IMR-90 (cell line): ENCODE measurements at regions not wholly inside any gene's neighbourhood (a gene's known extent, or its start where the extent isn't known, plus 50 kb on each side); places are given as distances from the start of the nearest gene placed in this dataset.
"Not testable (repeated sequence)": the region's sequence is repeated elsewhere in the genome, so short reads cannot be mapped to it uniquely, and the experiment has no call there.

Experiments used
- ATAC-seq: fragments of 200-7000 bp; cut with Tn5 transposase; 2 replicates; pipeline ENCODE4 v1.9.1; 2020; ENCODE audit warnings: low read depth, mild to moderate bottlenecking, moderate library complexity
- BruUV-seq: library from RNA; stranded (reverse); fragments of 400-500 nt; replicated peaks from 2 replicates; lab custom pipeline; 2021; lab: Mats Ljungman, UMichigan
- CTCF ChIA-PET: fragments of 300-600 bp; formaldehyde crosslinking; extraction: SDS; loops from one replicate; lab custom pipeline; 2021; ENCODE audit warnings: antibody characterized with exemption; lab: Yijun Ruan, JAX
- POLR2A ChIA-PET: fragments of 300-600 bp; sonication (Branson Sonifier 250); formaldehyde crosslinking; loops from one replicate; lab custom pipeline; 2022; ENCODE audit warnings: antibody characterized with exemption; ENCODE audit not compliant: unreplicated experiment; lab: Charles Lee
- DNase-seq: peaks from one replicate; pipeline ENCODE4 v3.0.0; 2013
- H2AFZ ChIP-seq: replicated peaks from 2 replicates; pipeline ENCODE3; 2013; ENCODE audit warnings: low read length, mild to moderate bottlenecking; ENCODE audit not compliant: poor library complexity
- H2AK5ac ChIP-seq: 2 replicates; pipeline ENCODE4 v1.6.1; 2013; ENCODE audit warnings: low read depth, low read length, inconsistent platforms
- H2AK9ac ChIP-seq: replicated peaks from 2 replicates; pipeline ENCODE3; 2013; ENCODE audit warnings: mild to moderate bottlenecking, low read depth, low read length, moderate library complexity; ENCODE audit not compliant: poor library complexity
- H2BK120ac ChIP-seq: 2 replicates; pipeline ENCODE4 v1.6.1; 2013; ENCODE audit warnings: low read depth, low read length, inconsistent platforms
- H2BK15ac ChIP-seq: 3 replicates; pipeline ENCODE4 v1.6.1; 2013; ENCODE audit warnings: low read depth, low read length, inconsistent platforms
- H2BK20ac ChIP-seq: 2 replicates; pipeline ENCODE4 v1.6.1; 2013; ENCODE audit warnings: low read depth, mild to moderate bottlenecking, inconsistent platforms, low read length, moderate library complexity
- H2BK5ac ChIP-seq: 2 replicates; pipeline ENCODE4 v1.6.1; 2013; ENCODE audit warnings: mild to moderate bottlenecking, low read depth, low read length, inconsistent platforms; ENCODE audit not compliant: poor library complexity, severe bottlenecking
- H3K14ac ChIP-seq: replicated peaks from 2 replicates; pipeline ENCODE4 v1.6.1; 2013; ENCODE audit warnings: low read depth, low read length, inconsistent platforms
- H3K18ac ChIP-seq: 2 replicates; pipeline ENCODE4 v1.6.1; 2013; ENCODE audit warnings: low read depth, low read length, control low read depth
- H3K23ac ChIP-seq: 2 replicates; pipeline ENCODE4 v1.6.1; 2013; ENCODE audit warnings: low read depth, low read length, inconsistent platforms
- H3K27ac ChIP-seq: 2 replicates; pipeline ENCODE4 v1.5.1; 2013; ENCODE audit warnings: mild to moderate bottlenecking, control low read depth, low read length; ENCODE audit not compliant: insufficient read depth
- H3K27me3 ChIP-seq: 2 replicates; pipeline ENCODE4 v1.6.1; 2013; ENCODE audit warnings: low read length; ENCODE audit not compliant: control insufficient read depth, insufficient read depth
- H3K36me3 ChIP-seq: 2 replicates; pipeline ENCODE4 v1.6.1; 2013; ENCODE audit warnings: low read length, mixed read lengths; ENCODE audit not compliant: control insufficient read depth, insufficient read depth
- H3K4ac ChIP-seq: 2 replicates; pipeline ENCODE4 v1.6.1; 2013; ENCODE audit warnings: low read depth, low read length, inconsistent platforms
- H3K4me1 ChIP-seq: 2 replicates; pipeline ENCODE4 v1.6.1; 2013; ENCODE audit warnings: low read length, mixed read lengths; ENCODE audit not compliant: control insufficient read depth, insufficient read depth
- H3K4me2 ChIP-seq: 2 replicates; pipeline ENCODE4 v1.6.1; 2013; ENCODE audit warnings: low read depth, mild to moderate bottlenecking, control low read depth, low read length, moderate library complexity
- H3K4me3 ChIP-seq: 2 replicates; pipeline ENCODE4 v1.5.1; 2013; ENCODE audit warnings: low read depth, mild to moderate bottlenecking, control low read depth, low read length, moderate library complexity; ENCODE audit not compliant: insufficient read depth
- H3K56ac ChIP-seq: 2 replicates; pipeline ENCODE4 v1.6.1; 2013; ENCODE audit warnings: low read length, inconsistent platforms; ENCODE audit not compliant: insufficient read depth; ENCODE audit errors: extremely low read depth
- H3K79me1 ChIP-seq, 2 experiments: 2 replicates each; pipeline ENCODE4 v1.6.1; 2013; ENCODE audit warnings: low read length in 2 of 2, inconsistent platforms in 1 of 2, low read depth in 1 of 2
- H3K9ac ChIP-seq: 2 replicates; pipeline ENCODE4 v1.6.1; 2013; ENCODE audit warnings: low read depth, low read length, control low read depth
- H3K9me1 ChIP-seq: 2 replicates; pipeline ENCODE4 v1.6.1; 2013; ENCODE audit warnings: low read length, inconsistent platforms; ENCODE audit not compliant: insufficient read depth
- H3K9me3 ChIP-seq: 2 replicates; pipeline ENCODE4 v1.6.1; 2013; ENCODE audit warnings: low read length; ENCODE audit not compliant: control insufficient read depth, insufficient read depth
- H4K20me1 ChIP-seq: 2 replicates; pipeline ENCODE4 v1.6.1; 2013; ENCODE audit warnings: low read length, inconsistent platforms; ENCODE audit not compliant: insufficient read depth
- H4K5ac ChIP-seq: 2 replicates; pipeline ENCODE4 v1.6.1; 2013; ENCODE audit warnings: mild to moderate bottlenecking, low read depth, low read length, control low read depth
- H4K8ac ChIP-seq, 2 experiments: 2 replicates each; pipeline ENCODE4 v1.6.1; 2013; ENCODE audit warnings: low read depth in 2 of 2, low read length in 2 of 2, control low read depth in 1 of 2, inconsistent platforms in 1 of 2
- H4K91ac ChIP-seq: 2 replicates; pipeline ENCODE4 v1.6.1; 2013; ENCODE audit warnings: low read depth, low read length, inconsistent platforms; ENCODE audit not compliant: insufficient read depth
- WGBS, 2 experiments: methylation state at CpG; one replicate each; pipeline versions ENCODE4 v1.1.5 to v1.1.7; 2013; ENCODE audit warnings: missing lambda C conversion rate in 2 of 2; ENCODE audit not compliant: insufficient read length in 1 of 2; ENCODE audit errors: extremely low coverage in 2 of 2; 5-methylcytosine and 5-hydroxymethylcytosine counted together
- dilution Hi-C: fragments of 300-500 bp; cut with HindIII; formaldehyde crosslinking; loops from one replicate; pipeline ENCODE4 v1.14.3; 2018; ENCODE audit warnings: low sequenced_read_pairs; ENCODE audit not compliant: unreplicated experiment
- in situ Hi-C: fragments of 300-500 bp; cut with MboI; formaldehyde crosslinking; loops from 3 replicates; pipeline ENCODE4 v1.14.3; 2019; ENCODE audit warnings: low sequenced_read_pairs, inconsistent platforms, mixed read lengths
- intact Hi-C: fragments of 100-400 bp; cut with micrococcal nuclease; formaldehyde crosslinking; loops from 2 replicates; pipeline ENCODE4 v1.10.0; 2022

DNA sequence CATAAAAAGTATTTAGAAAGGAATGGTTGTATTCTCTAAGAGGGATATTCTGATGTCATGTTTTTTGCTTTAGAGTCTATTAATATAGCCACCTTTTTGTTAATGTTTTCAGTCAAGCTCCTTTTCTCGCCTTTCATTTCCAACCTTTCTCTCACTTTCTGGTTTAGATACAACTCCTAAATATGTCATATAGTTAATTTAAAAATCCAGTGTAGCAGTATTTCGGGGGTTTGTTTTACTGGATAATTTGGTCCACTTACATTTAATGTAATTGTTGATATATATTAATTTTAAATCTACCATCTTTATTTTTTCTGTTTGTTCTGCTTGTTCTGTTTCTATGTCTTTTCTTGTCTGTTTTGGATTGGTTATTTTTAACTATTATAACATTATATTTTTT, 121.1 kb downstream of the FAM72C start:
- ATAC-seq, H2AK9ac ChIP-seq, H3K27ac ChIP-seq, H3K9ac ChIP-seq, DNase-seq, H3K27me3 ChIP-seq, H3K4me1 ChIP-seq, H4K8ac ChIP-seq, H4K5ac ChIP-seq, H3K9me1 ChIP-seq, H3K4me3 ChIP-seq, H2BK5ac ChIP-seq, H3K14ac ChIP-seq, H3K4me2 ChIP-seq, intact Hi-C loops, H2AFZ ChIP-seq, H4K20me1 ChIP-seq, POLR2A ChIA-PET, H2AK5ac ChIP-seq, H3K56ac ChIP-seq, H3K23ac ChIP-seq, H3K4ac ChIP-seq, H3K9me3 ChIP-seq, H2BK15ac ChIP-seq, in situ Hi-C loops, BruUV-seq, H2BK20ac ChIP-seq, H3K18ac ChIP-seq, H3K36me3 ChIP-seq, dilution Hi-C loops, H2BK120ac ChIP-seq, H3K79me1 ChIP-seq, H4K91ac ChIP-seq, CTCF ChIA-PET: not testable (repeated sequence)
- no CpG with 5 or more reads among the region's 2 CpGs for WGBS, 2 experiments

DNA sequence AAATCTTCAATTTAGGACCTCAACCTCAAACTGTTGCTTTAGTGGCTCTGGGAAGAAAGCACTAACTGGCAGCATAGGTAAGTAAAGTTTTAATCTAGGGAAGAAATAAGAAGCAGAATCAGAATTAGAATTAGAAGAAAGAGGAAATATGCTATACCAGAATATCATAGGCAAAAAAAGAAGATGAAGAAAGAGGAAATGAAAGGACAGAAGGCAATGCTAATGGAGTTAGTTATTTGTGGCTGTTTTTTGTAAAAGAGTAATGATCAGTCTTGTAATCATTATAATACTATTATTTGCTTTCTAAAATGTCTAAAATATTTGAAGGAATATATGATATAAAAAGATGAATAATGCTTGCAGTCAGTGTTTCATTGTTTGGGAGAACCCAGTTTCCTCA, 122.9 kb downstream of the FAM72C start:
- H3K9me3 ChIP-seq, POLR2A ChIA-PET, H2BK120ac ChIP-seq, H4K8ac ChIP-seq, H2BK15ac ChIP-seq, H3K4me2 ChIP-seq, H3K27ac ChIP-seq, dilution Hi-C loops, H2AK9ac ChIP-seq, H2AK5ac ChIP-seq, H3K79me1 ChIP-seq, H3K9ac ChIP-seq, H3K14ac ChIP-seq, H4K5ac ChIP-seq, ATAC-seq, H3K9me1 ChIP-seq, H3K18ac ChIP-seq, H3K23ac ChIP-seq, BruUV-seq, H3K27me3 ChIP-seq, H2BK5ac ChIP-seq, DNase-seq, H2BK20ac ChIP-seq, in situ Hi-C loops, CTCF ChIA-PET, H3K4me1 ChIP-seq, intact Hi-C loops, H2AFZ ChIP-seq, H3K4me3 ChIP-seq, H4K20me1 ChIP-seq, H3K56ac ChIP-seq, H3K36me3 ChIP-seq, H3K4ac ChIP-seq, H4K91ac ChIP-seq: not testable (repeated sequence)
